ENCODE measurements at regions not wholly inside any gene's neighbourhood (a gene's known extent, or its start where the extent isn't known, plus 50 kb on each side); places are given as distances from the start of the nearest gene placed in this dataset.

- intact Hi-C loops (cut with micrococcal nuclease), result no loop called here
- no peaks in the 10 kb centered on the region for H3K4me1 Mint-ChIP-seq
- H3K4me3 Mint-ChIP-seq, result no peak overlapping the region
- Histone ChIP-seq H3K9ac (ENCODE audit: low read length) (no peak overlapping the region), H3K27me3 (replicated peaks in 1 of 4; ENCODE audit: control extremely low read depth in 1 of 4, control insufficient read depth in 3 of 4, insufficient read depth in 4 of 4, low read length in 3 of 4) (no peaks in the 10 kb centered on the region), H3K79me2 (ENCODE audit: control insufficient read depth, insufficient read depth, low read length) (no peaks in the 10 kb centered on the region), H3K4me3 (ENCODE audit: control extremely low read depth in 1 of 5, extremely low read depth in 1 of 5, insufficient read depth in 1 of 5, low read depth in 2 of 5, low read length in 4 of 5) (no peak overlapping the region), H3K36me3 (replicated peaks in 1 of 2; ENCODE audit: control extremely low read depth in 1 of 2, control insufficient read depth in 1 of 2, extremely low read depth in 1 of 2, insufficient read depth in 2 of 2, low read length in 1 of 2) (no peaks in the 10 kb centered on the region), H3K4me2 (replicated peaks; ENCODE audit: low read depth, low read length, poor library complexity, severe bottlenecking) (no peak overlapping the region), H3K27ac (ENCODE audit: low read length in 2 of 2) (no peak overlapping the region), H3K9me3 (ENCODE audit: control extremely low read depth in 1 of 3, control insufficient read depth in 2 of 3, insufficient read depth in 1 of 3, low read length in 2 of 3) (no peaks in the 10 kb centered on the region), H3K4me1 (ENCODE audit: control insufficient read depth in 2 of 2, insufficient read depth in 2 of 2, low read length in 2 of 2) (no peaks in the 10 kb centered on the region), H4K20me1 (ENCODE audit: control insufficient read depth, insufficient read depth, low read length, poor library complexity, severe bottlenecking) (no peaks in the 10 kb centered on the region), H2AFZ (ENCODE audit: insufficient read depth, low read depth, low read length, poor library complexity, severe bottlenecking) (no peak overlapping the region)
- TF ChIP-seq CTCF (IDR thresholded peaks at IDR 0.05) (no peak), EZH2 (IDR thresholded peaks at IDR 0.05; ENCODE audit: borderline replicate concordance, insufficient read depth, low read depth, low read length, poor library complexity, severe bottlenecking) (no peak)
- H3K9me3 Mint-ChIP-seq (ENCODE audit: insufficient read depth), result no peaks in the 10 kb centered on the region
- DNase-seq (no peak), ATAC-seq (ENCODE audit: low read depth) (no peak)
- H3K27ac Mint-ChIP-seq, result no peak overlapping the region
- H3K27me3 Mint-ChIP-seq, result no peaks in the 10 kb centered on the region
- POLR2A ChIA-PET, result no interaction called here
- CTCF ChIA-PET, result no interaction called here
- 0% methylated on average over 1 of the region's 2 CpGs for WGBS (ENCODE audit: insufficient coverage)
Measured at GRCh38 chr12:87136330-87136976, 880.3 kb upstream of the MGAT4C start.

GRCh38 chr12:87127272-87127671 lies 871.1 kb upstream of the MGAT4C start:
- Mint-ChIP-seq H3K27me3 (no peaks in the 10 kb centered on the region), H3K9me3 (ENCODE audit: insufficient read depth) (peaks cover 3% of the 10 kb centered on the region), H3K4me3 (no peak overlapping the region), H3K4me1 (no peaks in the 10 kb centered on the region), H3K27ac (no peak overlapping the region)
- Histone ChIP-seq H3K9me3 (ENCODE audit: control extremely low read depth in 1 of 3, control insufficient read depth in 2 of 3, insufficient read depth in 1 of 3, low read length in 2 of 3) (peaks cover 0 to 4% (median 0%) of the 10 kb centered on the region in 3 donors), H3K4me3 (ENCODE audit: control extremely low read depth in 1 of 5, extremely low read depth in 1 of 5, insufficient read depth in 1 of 5, low read depth in 2 of 5, low read length in 4 of 5) (no peak overlapping the region), H3K27me3 (replicated peaks in 1 of 4; ENCODE audit: control extremely low read depth in 1 of 4, control insufficient read depth in 3 of 4, insufficient read depth in 4 of 4, low read length in 3 of 4) (no peaks in the 10 kb centered on the region), H3K36me3 (replicated peaks in 1 of 2; ENCODE audit: control extremely low read depth in 1 of 2, control insufficient read depth in 1 of 2, extremely low read depth in 1 of 2, insufficient read depth in 2 of 2, low read length in 1 of 2) (no peaks in the 10 kb centered on the region), H3K27ac (ENCODE audit: low read length in 2 of 2) (no peak overlapping the region), H4K20me1 (ENCODE audit: control insufficient read depth, insufficient read depth, low read length, poor library complexity, severe bottlenecking) (no peaks in the 10 kb centered on the region), H3K79me2 (ENCODE audit: control insufficient read depth, insufficient read depth, low read length) (no peaks in the 10 kb centered on the region), H2AFZ (ENCODE audit: insufficient read depth, low read depth, low read length, poor library complexity, severe bottlenecking) (no peak overlapping the region), H3K9ac (ENCODE audit: low read length) (no peak overlapping the region), H3K4me1 (ENCODE audit: control insufficient read depth in 2 of 2, insufficient read depth in 2 of 2, low read length in 2 of 2) (no peaks in the 10 kb centered on the region), H3K4me2 (replicated peaks; ENCODE audit: low read depth, low read length, poor library complexity, severe bottlenecking) (no peak overlapping the region)
- CTCF ChIA-PET, result no interaction called here
- POLR2A ChIA-PET, result no interaction called here
- ATAC-seq (ENCODE audit: low read depth), result no peak
- intact Hi-C loops (cut with micrococcal nuclease), result no loop called here
- DNase-seq, result no peak
- no peak for TF ChIP-seq EZH2 (IDR thresholded peaks at IDR 0.05; ENCODE audit: borderline replicate concordance, insufficient read depth, low read depth, low read length, poor library complexity, severe bottlenecking)
- no peak for TF ChIP-seq CTCF (IDR thresholded peaks at IDR 0.05)

Measured in B cell (primary cell).